Gastrocnemius medialis (tissue), 4 donors: ENCODE measurements at regions not wholly inside any gene's neighbourhood (a gene's known extent, or its start where the extent isn't known, plus 50 kb on each side); places are given as distances from the start of the nearest gene placed in this dataset.

Experiments used
- CTCF ChIP-seq, 5 experiments: fragments of 450-650 bp in 3 of 5; fragments of 200-600 bp in 2 of 5; sonication (generic) in 2 of 5; IDR thresholded peaks in 4 of 5; conservative IDR thresholded peaks in 1 of 5; 1 replicate in 4 of 5; 2 replicates in 1 of 5; pipeline ENCODE4 v1.5.1; 2016 to 2019; ENCODE audit warnings: antibody characterized with exemption in 5 of 5, mild to moderate bottlenecking in 3 of 5, moderate library complexity in 3 of 5
- POLR2A ChIP-seq, 2 donors: fragments of 450-650 bp; IDR thresholded peaks; one replicate each; pipeline ENCODE4 v1.6.1; 2017; ENCODE audit warnings: antibody characterized with exemption in 2 of 2, mild to moderate bottlenecking in 2 of 2, moderate library complexity in 2 of 2

DNA sequence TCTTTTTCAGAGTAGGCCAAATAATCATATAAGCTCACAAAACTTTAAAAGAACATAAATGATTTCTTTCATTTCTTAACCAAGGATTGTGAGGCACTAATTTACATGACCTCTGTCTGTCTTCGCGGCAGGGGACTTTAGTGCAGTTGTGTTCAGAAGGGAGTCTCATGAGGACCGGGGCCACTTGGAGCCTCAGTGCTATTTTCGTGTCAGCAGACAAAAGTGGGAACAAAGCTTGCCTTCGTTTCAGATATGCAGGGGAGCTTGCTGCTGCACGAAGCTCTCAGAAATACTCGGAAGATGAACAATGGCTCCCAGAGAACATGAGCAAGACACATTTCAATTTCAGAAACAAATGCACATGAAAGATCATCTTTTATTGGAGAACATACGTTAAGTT lies 497.0 kb downstream of the CDH26 start:
- no peak for TF ChIP-seq POLR2A (IDR thresholded peaks at IDR 0.05)
- no peak for TF ChIP-seq CTCF (IDR thresholded peaks at IDR 0.05 in 4 of 5, conservative IDR thresholded peaks at IDR 0.05 in 1 of 5)
